AG09309 (cell line): ENCODE measurements at regions not wholly inside any gene's neighbourhood (a gene's known extent, or its start where the extent isn't known, plus 50 kb on each side); places are given as distances from the start of the nearest gene placed in this dataset.
A peak's percentile ranks its signal among the peaks of the same experiment; 100 is the strongest.
"Not testable (repeated sequence)": the region's sequence is repeated elsewhere in the genome, so short reads cannot be mapped to it uniquely, and the experiment has no call there.

ENCODE experiments used
- DNase-seq: peaks from one replicate; pipeline ENCODE4 v3.0.0-alpha.2; 2010; ENCODE audit warnings: low read depth
- H3K4me3 ChIP-seq: 2 replicates; pipeline ENCODE4 v1.5.1; 2011; ENCODE audit warnings: mild to moderate bottlenecking, low read depth, low read length, moderate library complexity; ENCODE audit not compliant: control insufficient read depth
- TF ChIP-seq, protein P1 (sequence below): IDR thresholded peaks from 2 replicates; pipeline ENCODE4 v1.5.1; 2011; ENCODE audit warnings: mild to moderate bottlenecking, low read depth, low read length, inconsistent platforms; ENCODE audit not compliant: insufficient read depth, control insufficient read depth; ENCODE audit errors: missing control alignments

DNA sequence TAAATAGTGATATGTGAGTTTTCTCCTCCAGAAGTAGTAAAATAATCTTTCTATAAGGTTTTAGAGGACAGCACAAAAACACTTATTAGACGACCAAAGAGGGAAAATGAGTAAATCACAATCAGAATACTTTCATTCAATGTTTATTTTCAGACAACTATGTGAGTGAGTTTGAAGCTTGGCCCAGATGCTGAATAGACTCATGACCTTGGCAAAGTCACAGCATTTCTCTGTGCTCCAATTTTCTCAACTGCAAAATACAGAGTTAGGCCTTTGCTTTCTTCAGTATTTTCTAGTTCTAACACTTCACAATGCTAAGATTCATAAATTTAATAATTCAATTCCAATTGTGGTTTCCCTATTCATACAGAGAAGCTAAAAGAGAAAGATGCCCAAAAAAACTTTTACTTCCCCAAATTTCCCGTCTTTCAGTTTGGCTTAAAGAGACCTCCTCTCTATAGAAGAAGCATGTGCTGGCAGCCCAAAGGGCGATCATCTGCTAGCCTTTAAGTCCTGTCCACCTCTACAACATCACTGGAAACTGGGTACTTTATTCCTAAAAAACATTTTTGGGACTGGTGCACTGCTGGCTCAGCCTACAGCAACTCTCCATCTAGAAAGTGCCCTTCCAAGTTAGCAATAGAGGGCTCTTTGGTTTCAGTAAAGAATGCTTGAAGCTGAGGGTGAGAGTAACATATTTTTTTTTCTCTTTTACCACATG, 116.8 kb upstream of the GORAB start:
- TF ChIP-seq, protein P1, sequence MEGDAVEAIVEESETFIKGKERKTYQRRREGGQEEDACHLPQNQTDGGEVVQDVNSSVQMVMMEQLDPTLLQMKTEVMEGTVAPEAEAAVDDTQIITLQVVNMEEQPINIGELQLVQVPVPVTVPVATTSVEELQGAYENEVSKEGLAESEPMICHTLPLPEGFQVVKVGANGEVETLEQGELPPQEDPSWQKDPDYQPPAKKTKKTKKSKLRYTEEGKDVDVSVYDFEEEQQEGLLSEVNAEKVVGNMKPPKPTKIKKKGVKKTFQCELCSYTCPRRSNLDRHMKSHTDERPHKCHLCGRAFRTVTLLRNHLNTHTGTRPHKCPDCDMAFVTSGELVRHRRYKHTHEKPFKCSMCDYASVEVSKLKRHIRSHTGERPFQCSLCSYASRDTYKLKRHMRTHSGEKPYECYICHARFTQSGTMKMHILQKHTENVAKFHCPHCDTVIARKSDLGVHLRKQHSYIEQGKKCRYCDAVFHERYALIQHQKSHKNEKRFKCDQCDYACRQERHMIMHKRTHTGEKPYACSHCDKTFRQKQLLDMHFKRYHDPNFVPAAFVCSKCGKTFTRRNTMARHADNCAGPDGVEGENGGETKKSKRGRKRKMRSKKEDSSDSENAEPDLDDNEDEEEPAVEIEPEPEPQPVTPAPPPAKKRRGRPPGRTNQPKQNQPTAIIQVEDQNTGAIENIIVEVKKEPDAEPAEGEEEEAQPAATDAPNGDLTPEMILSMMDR: no peak
- peak; percentile 32 for DNase-seq
- H3K4me3 ChIP-seq: no peak overlapping the region

DNA sequence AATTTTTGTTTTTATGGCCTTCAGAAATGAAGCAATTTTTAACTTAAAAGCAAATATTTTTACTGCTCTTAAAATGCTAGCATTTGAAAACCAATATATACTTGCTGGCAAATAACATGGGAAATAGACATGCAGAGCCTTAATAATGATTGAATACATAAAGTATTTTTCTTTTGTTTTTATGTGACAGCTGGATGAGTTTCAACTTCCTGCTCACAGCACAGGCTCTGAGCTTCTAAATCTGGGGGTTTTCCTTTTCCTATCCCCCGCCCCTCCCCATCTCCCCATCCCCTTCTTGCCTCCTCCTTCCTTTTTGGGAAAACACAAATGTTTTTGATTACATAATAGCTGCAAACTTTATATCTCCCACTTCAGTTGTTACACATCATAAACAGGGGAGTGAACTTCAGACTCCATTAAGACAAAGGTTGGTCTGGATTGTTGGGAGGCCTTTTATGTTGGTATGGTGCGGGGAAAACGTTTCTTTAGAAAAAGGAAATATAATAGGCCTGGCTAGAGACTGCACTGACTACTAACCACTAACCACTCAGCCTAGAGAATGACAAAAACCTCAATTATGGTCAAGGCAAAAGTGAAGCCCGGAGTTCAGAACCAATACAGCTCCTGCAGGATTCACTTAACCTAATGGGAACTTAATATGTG, 116.1 kb upstream of the GORAB start:
- no peak overlapping the region for H3K4me3 ChIP-seq
- peak; percentile 75 for DNase-seq
- TF ChIP-seq, protein P1: no peak

DNA sequence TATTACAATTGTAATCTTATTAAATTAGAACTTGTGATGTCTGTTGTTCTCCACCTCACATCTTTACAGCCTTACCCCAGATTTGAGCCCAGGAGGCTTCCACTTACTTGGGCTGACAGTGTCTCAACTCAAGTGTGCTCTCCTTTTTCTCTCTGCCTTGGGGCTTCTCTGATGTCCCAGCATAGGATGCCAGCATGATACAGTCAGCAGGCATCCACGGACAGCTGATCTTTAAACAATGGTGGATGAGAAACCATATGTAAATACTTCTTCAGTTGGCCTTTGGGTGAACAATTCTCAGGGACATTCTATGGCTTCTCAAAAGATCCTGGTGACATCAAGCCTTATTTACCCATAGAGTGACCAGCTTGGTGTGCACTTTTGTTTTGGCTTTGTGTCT, 107.6 kb upstream of the GORAB start:
- H3K4me3 ChIP-seq: no peak overlapping the region
- TF ChIP-seq, protein P1: no peak
- DNase-seq: no peak

DNA sequence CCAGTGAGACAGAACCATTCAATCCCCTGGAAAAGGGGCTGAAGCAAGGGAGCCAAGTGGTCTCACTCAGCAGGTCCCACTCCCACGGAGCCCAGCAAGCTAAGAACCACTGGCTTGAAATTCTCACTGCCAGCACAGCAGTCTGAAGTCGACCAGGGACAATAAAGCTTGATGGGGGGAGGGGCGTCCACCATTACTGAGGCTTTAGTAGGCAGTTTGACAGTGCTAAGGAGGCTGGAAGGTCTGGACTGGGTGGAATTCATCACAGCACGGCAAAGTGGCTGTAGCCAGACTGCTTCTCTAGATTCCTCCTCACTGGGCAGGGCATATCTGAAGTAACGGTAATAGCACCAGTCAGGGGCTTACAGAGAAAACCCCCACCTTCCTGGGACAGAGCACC, 105.4 kb upstream of the GORAB start:
- no peak overlapping the region for H3K4me3 ChIP-seq
- TF ChIP-seq, protein P1: no peak
- no peak for DNase-seq

DNA sequence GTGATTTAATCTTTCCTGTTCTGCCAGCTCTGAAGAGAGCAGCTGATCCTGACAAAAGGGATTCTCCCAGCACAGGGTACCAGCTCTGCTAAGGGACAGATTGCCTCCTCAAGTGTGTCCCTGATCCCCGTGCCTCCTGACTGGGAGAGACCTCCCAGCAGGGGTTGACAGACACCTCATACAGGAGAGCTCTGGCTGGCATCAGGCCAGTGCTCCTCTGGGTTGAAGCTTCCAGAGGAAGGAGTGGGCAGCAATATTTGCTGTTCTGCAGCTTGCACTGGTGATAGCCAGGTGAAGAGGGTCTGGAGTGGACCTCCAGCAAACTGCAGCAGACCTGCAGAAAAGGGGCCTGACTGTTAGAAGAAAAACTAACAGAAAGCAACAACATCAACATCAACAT, 105.0 kb upstream of the GORAB start:
- H3K4me3 ChIP-seq, DNase-seq: not testable (repeated sequence)

DNA sequence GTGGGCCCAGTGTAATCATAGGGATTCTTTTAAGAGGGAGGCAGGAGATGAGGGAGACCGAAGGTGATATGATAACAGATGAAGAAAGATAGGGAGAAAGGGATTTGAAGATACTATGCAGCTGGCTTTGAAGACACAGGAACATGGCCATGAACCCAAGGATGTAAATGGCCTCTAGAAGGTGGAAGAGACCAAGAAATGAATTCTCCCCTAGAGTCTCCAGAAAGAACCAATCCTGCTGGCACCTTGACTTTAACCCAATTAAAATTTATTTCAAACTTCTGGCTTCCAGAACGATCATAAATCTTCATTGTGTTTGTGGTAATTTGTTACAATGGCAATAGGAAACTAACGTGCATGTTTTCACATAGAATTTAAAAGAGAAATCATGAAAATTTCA, 95.0 kb upstream of the GORAB start:
- no peak overlapping the region for H3K4me3 ChIP-seq
- TF ChIP-seq, protein P1: no peak
- DNase-seq: no peak

DNA sequence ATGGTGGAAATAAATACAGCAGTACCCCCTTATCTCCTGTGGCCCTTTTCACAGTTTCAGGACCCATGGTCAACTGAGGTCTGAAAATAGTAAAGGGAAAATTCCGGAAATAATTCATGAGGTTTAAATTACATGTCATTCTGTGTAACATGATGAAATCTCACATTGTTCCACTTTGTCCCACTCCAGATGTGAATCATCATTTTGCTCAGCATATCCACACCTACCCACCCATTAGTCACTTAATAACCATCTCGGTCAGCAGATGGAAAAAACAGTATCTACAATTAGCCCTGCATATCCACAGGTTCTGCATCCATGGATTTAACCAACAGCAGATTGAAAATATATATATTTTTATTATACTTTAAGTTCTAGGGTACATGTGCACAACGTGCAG, 86.9 kb upstream of the GORAB start:
- DNase-seq: peak; percentile 67
- TF ChIP-seq, protein P1: no peak
- no peak overlapping the region for H3K4me3 ChIP-seq
